IMR-90 (cell line): ENCODE measurements at regions not wholly inside any gene's neighbourhood (a gene's known extent, or its start where the extent isn't known, plus 50 kb on each side); places are given as distances from the start of the nearest gene placed in this dataset.

ENCODE experiments used
- CEBPB ChIP-seq: IDR thresholded peaks from 2 replicates; pipeline ENCODE4 v1.6.1; 2012; ENCODE audit warnings: low read depth, low read length, improper control_type of control experiment
- CHD1 ChIP-seq: IDR thresholded peaks from 2 replicates; pipeline ENCODE4 v1.6.1; 2012; ENCODE audit warnings: low read depth, low read length, improper control_type of control experiment
- CTCF ChIP-seq: conservative IDR thresholded peaks from 2 replicates; pipeline ENCODE4 v1.5.1; 2012; ENCODE audit warnings: mild to moderate bottlenecking, low read depth, low read length, improper control_type of control experiment
- MAFK ChIP-seq: IDR thresholded peaks from 2 replicates; pipeline ENCODE4 v1.6.1; 2012; ENCODE audit warnings: low read depth, low read length, improper control_type of control experiment
- MAZ ChIP-seq: IDR thresholded peaks from 2 replicates; pipeline ENCODE4 v1.6.1; 2012; ENCODE audit warnings: low read depth, mild to moderate bottlenecking, low read length, improper control_type of control experiment, moderate library complexity, borderline replicate concordance
- POLR2A ChIP-seq: IDR thresholded peaks from 2 replicates; pipeline ENCODE4 v1.6.1; 2012; ENCODE audit warnings: mild to moderate bottlenecking, low read depth, low read length
- RAD21 ChIP-seq: IDR thresholded peaks from 2 replicates; pipeline ENCODE4 v1.6.1; 2012; ENCODE audit warnings: low read length, improper control_type of control experiment
- RFX5 ChIP-seq: IDR thresholded peaks from 2 replicates; pipeline ENCODE4 v1.8.0; 2012; ENCODE audit warnings: low read depth, mild to moderate bottlenecking, low read length, moderate library complexity

- TF ChIP-seq CTCF (no peak), RFX5 (no peak), CEBPB (no peak), MAFK (no peak), RAD21 (no peak), POLR2A (no peak), CHD1 (no peak), MAZ (no peak)
Measured at GRCh38 chr22:22711532-22711913, 67.1 kb downstream of the GGTLC2 start.
